Smooth muscle cell (in vitro differentiated cells): ENCODE measurements at regions not wholly inside any gene's neighbourhood (a gene's known extent, or its start where the extent isn't known, plus 50 kb on each side); places are given as distances from the start of the nearest gene placed in this dataset.

Experiments used
- DNase-seq: peaks from one replicate; lab custom pipeline; 2025; ENCODE audit not compliant: unreplicated experiment; lab: John Stamatoyannopoulos, UW
- H2AFZ ChIP-seq: fragments of 200-600 bp; sonication (generic); 2 replicates; pipeline ENCODE4 v1.6.0; 2016; ENCODE audit warnings: antibody characterized with exemption, low read depth, mild to moderate bottlenecking
- H3F3A ChIP-seq: fragments of 200-600 bp; sonication (generic); 2 replicates; pipeline ENCODE4 v1.6.0; 2017; ENCODE audit warnings: antibody characterized with exemption, low read depth
- H3K27ac ChIP-seq: fragments of 200-600 bp; sonication (generic); 2 replicates; pipeline ENCODE4 v1.5.1; 2016; ENCODE audit warnings: low read depth, mild to moderate bottlenecking
- H3K27me3 ChIP-seq: fragments of 200-600 bp; sonication (generic); 2 replicates; pipeline ENCODE4 v1.6.1; 2016; ENCODE audit warnings: low read depth, mild to moderate bottlenecking
- H3K36me3 ChIP-seq: fragments of 200-600 bp; sonication (generic); 2 replicates; pipeline ENCODE4 v1.5.1; 2016; ENCODE audit warnings: low read depth
- H3K4me1 ChIP-seq: fragments of 200-600 bp; sonication (generic); 2 replicates; pipeline ENCODE4 v1.5.1; 2016; ENCODE audit warnings: low read depth
- H3K4me2 ChIP-seq: fragments of 200-600 bp; sonication (generic); 2 replicates; pipeline ENCODE4 v1.6.0; 2016; ENCODE audit warnings: mild to moderate bottlenecking
- H3K4me3 ChIP-seq: fragments of 200-600 bp; sonication (generic); 2 replicates; pipeline ENCODE4 v1.5.1; 2016; ENCODE audit warnings: mild to moderate bottlenecking
- H3K79me2 ChIP-seq: fragments of 200-600 bp; sonication (generic); 2 replicates; pipeline ENCODE4 v1.6.0; 2016; ENCODE audit warnings: low read depth, mild to moderate bottlenecking
- H3K9ac ChIP-seq: fragments of 200-600 bp; sonication (generic); 2 replicates; pipeline ENCODE4 v1.6.0; 2016; ENCODE audit warnings: low read depth
- H3K9me3 ChIP-seq: fragments of 200-600 bp; sonication (generic); replicated peaks from 2 replicates; pipeline ENCODE4 v1.5.1; 2016; ENCODE audit warnings: low read depth
- H4K20me1 ChIP-seq: fragments of 200-600 bp; sonication (generic); 2 replicates; pipeline ENCODE4 v1.6.0; 2016; ENCODE audit warnings: low read depth
- WGBS: methylation state at CpG from one replicate; pipeline ENCODE4 v1.1.7; 2016; ENCODE audit warnings: low lambda C conversion rate; 5-methylcytosine and 5-hydroxymethylcytosine counted together
- TF ChIP-seq, protein P1 (sequence below): fragments of 200-600 bp; sonication (generic); IDR thresholded peaks from 2 replicates; pipeline ENCODE4 v1.5.1; 2017; ENCODE audit warnings: borderline replicate concordance, mild to moderate bottlenecking, antibody characterized with exemption; ENCODE audit not compliant: insufficient read depth, poor library complexity, severe bottlenecking

DNA sequence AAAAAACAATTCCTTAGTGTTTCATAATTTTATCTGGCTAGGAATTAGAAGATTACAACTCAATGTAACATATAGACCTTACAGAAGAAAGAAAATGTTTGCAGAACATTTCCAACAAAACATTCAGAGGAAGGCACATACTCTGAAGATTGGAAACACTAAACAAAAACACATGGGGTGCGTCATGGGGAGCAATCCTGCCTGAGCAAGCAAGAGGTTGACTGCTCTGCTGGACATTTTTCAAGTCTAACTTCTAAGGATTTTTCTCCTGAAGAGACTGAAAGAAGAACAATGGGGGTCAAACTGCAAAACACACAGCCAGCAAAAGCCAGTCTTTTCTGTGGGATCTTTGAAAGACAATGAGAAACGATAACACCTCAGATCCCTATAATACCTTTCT is 182.8 kb downstream of the GUCY2F start:
- Histone ChIP-seq H3K27me3 (no peaks in the 10 kb centered on the region), H3K9me3 (no peaks in the 10 kb centered on the region), H3F3A (no peaks in the 10 kb centered on the region), H3K36me3 (no peaks in the 10 kb centered on the region), H3K79me2 (no peaks in the 10 kb centered on the region), H3K4me2 (no peak overlapping the region), H2AFZ (no peak overlapping the region), H4K20me1 (no peaks in the 10 kb centered on the region), H3K4me1 (peaks cover 7% of the 10 kb centered on the region), H3K4me3 (no peak overlapping the region), H3K27ac (no peak overlapping the region), H3K9ac (no peak overlapping the region)
- 63% methylated on average over 2 of the region's 2 CpGs for WGBS
- TF ChIP-seq, protein P1, sequence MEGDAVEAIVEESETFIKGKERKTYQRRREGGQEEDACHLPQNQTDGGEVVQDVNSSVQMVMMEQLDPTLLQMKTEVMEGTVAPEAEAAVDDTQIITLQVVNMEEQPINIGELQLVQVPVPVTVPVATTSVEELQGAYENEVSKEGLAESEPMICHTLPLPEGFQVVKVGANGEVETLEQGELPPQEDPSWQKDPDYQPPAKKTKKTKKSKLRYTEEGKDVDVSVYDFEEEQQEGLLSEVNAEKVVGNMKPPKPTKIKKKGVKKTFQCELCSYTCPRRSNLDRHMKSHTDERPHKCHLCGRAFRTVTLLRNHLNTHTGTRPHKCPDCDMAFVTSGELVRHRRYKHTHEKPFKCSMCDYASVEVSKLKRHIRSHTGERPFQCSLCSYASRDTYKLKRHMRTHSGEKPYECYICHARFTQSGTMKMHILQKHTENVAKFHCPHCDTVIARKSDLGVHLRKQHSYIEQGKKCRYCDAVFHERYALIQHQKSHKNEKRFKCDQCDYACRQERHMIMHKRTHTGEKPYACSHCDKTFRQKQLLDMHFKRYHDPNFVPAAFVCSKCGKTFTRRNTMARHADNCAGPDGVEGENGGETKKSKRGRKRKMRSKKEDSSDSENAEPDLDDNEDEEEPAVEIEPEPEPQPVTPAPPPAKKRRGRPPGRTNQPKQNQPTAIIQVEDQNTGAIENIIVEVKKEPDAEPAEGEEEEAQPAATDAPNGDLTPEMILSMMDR = no peak
- no peak for DNase-seq

DNA sequence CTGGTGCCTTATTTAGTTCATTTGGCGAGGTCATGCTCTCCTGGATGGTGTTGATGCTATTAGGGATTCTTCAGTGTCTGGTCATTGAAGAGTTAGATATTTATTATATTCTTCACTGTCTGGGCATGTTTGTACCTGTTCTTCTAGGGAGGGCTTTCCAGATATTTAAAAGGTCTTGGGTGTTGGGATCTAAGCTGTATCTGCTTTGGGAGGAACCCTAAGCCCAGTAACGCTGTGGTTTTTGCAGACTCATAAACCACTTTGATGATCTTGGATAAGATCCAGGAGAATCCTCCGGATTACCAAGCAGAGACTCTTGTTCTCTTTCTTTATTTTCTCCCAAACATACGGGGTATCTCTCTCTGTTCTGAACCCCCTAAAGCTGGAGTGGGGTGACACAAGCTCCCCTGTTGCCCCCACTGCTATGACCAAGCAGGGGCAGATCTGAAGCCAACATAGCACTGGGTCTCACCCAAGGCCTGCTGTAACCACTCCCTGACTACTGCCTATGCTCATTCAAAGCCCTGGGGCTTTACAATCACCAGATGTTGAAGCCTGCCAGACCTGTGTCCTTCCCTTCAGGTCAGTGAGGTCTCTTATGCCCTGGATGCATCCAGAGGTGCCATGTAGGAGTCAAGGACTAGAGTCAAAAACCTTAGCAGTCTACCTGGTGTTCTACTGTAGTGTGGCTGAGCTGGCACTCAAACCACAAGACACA is 187.6 kb downstream of the GUCY2F start:
- Histone ChIP-seq H3K4me3 (no peak overlapping the region), H3K27ac (no peak overlapping the region), H3K9me3 (peaks cover 6% of the 10 kb centered on the region), H3K9ac (no peak overlapping the region), H3K4me1 (peaks cover 4% of the 10 kb centered on the region), H3K4me2 (peak overlapping the region; percentile 75), H3K27me3 (no peaks in the 10 kb centered on the region), H3K79me2 (no peaks in the 10 kb centered on the region), H2AFZ (no peak overlapping the region), H3K36me3 (no peaks in the 10 kb centered on the region), H3F3A (no peaks in the 10 kb centered on the region), H4K20me1 (no peaks in the 10 kb centered on the region)
- TF ChIP-seq, protein P1 = no peak
- 32% methylated on average over 4 of the region's 4 CpGs for WGBS
- DNase-seq = no peak

DNA sequence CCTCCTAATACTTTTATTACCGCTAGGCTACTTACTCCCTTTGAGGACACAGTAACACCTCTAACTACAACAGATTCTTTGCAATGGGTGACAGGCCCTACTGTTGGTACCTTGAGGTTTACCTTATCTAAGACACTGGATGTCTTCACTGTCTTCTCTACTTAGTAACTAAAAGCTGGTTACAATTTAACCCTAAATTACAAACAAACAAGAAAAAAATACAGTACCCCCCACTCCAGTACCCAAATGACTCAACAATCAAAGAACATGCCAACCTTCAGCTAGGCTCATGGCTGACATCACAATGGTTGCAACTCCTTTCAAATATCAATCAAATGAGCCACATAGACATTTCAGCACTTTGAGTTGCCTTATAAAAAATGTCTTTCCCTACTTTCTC is 198.0 kb downstream of the GUCY2F start:
- H3K79me2 ChIP-seq = no peaks in the 10 kb centered on the region
- no peaks in the 10 kb centered on the region for H3K27me3 ChIP-seq
- H3K4me2 ChIP-seq = no peak overlapping the region
- WGBS = 100% methylated on average over 1 of the region's 1 CpG
- no peaks in the 10 kb centered on the region for H3F3A ChIP-seq
- no peak for DNase-seq
- no peak overlapping the region for H3K9ac ChIP-seq
- no peaks in the 10 kb centered on the region for H4K20me1 ChIP-seq
- no peak overlapping the region for H2AFZ ChIP-seq
- TF ChIP-seq, protein P1 = no peak
- no peak overlapping the region for H3K27ac ChIP-seq
- no peaks in the 10 kb centered on the region for H3K36me3 ChIP-seq
- H3K9me3 ChIP-seq = no peaks in the 10 kb centered on the region
- no peak overlapping the region for H3K4me3 ChIP-seq
- no peaks in the 10 kb centered on the region for H3K4me1 ChIP-seq
